GM23248 (cell line): ENCODE measurements at regions not wholly inside any gene's neighbourhood (a gene's known extent, or its start where the extent isn't known, plus 50 kb on each side); places are given as distances from the start of the nearest gene placed in this dataset.

Source experiments
- EZH2 ChIP-seq: fragments of 200-600 bp; sonication (generic); IDR thresholded peaks from 2 replicates; pipeline ENCODE4 v1.6.1; 2018; ENCODE audit warnings: antibody characterized with exemption, mild to moderate bottlenecking; ENCODE audit not compliant: insufficient read depth, poor library complexity, severe bottlenecking
- EZH2phosphoT487 ChIP-seq: fragments of 200-600 bp; sonication (generic); IDR thresholded peaks from 2 replicates; pipeline ENCODE4 v1.6.1; 2018; ENCODE audit warnings: antibody characterized with exemption, moderate library complexity, mild to moderate bottlenecking, low read depth; ENCODE audit not compliant: insufficient read depth

- no peak for TF ChIP-seq EZH2phosphoT487
- TF ChIP-seq EZH2, result no peak
These were observed 99.2 kb upstream of the ZRANB2 start for GRCh38 chr1:71179997-71180396.
